GM23338 (cell line): ENCODE measurements at regions not wholly inside any gene's neighbourhood (a gene's known extent, or its start where the extent isn't known, plus 50 kb on each side); places are given as distances from the start of the nearest gene placed in this dataset.

ENCODE experiments used
- ATAC-seq: fragments of 200-7000 bp; cut with Tn5 transposase; 3 replicates; pipeline ENCODE4 v1.9.1; 2020
- DNase-seq: peaks from one replicate; pipeline ENCODE4 v3.0.0-alpha.2; 2015; ENCODE audit warnings: low spot score
- H2AFZ ChIP-seq: fragments of 200-600 bp; sonication (generic); 2 replicates; pipeline ENCODE4 v1.8.0; 2016; ENCODE audit warnings: antibody characterized with exemption, mild to moderate bottlenecking, moderate library complexity
- H3F3A ChIP-seq: fragments of 200-600 bp; sonication (generic); replicated peaks from 2 replicates; pipeline ENCODE4 v1.8.0; 2017; ENCODE audit warnings: antibody characterized with exemption, mixed run types, low read depth
- H3K27ac ChIP-seq: fragments of 200-600 bp; sonication (generic); 2 replicates; pipeline ENCODE4 v1.6.1; 2016; ENCODE audit warnings: low read depth
- H3K27me3 ChIP-seq: fragments of 200-600 bp; sonication (generic); 2 replicates; pipeline ENCODE4 v1.8.0; 2016; ENCODE audit warnings: mild to moderate bottlenecking, mixed run types, moderate library complexity; ENCODE audit not compliant: insufficient read depth
- H3K36me3 ChIP-seq: fragments of 200-600 bp; sonication (generic); 2 replicates; pipeline ENCODE4 v1.8.0; 2016; ENCODE audit warnings: mild to moderate bottlenecking; ENCODE audit not compliant: insufficient read depth
- H3K4me1 ChIP-seq: fragments of 200-600 bp; sonication (generic); 2 replicates; pipeline ENCODE4 v1.8.0; 2016; ENCODE audit warnings: mild to moderate bottlenecking, moderate library complexity; ENCODE audit not compliant: insufficient read depth
- H3K4me2 ChIP-seq: fragments of 200-600 bp; sonication (generic); 2 replicates; pipeline ENCODE4 v1.7.1; 2017; ENCODE audit warnings: mixed run types
- H3K4me3 ChIP-seq: fragments of 200-600 bp; sonication (generic); 2 replicates; pipeline ENCODE4 v1.6.1; 2016; ENCODE audit warnings: mixed run types
- H3K79me2 ChIP-seq: fragments of 200-600 bp; sonication (generic); replicated peaks from 2 replicates; pipeline ENCODE4 v1.8.0; 2017; ENCODE audit warnings: mild to moderate bottlenecking; ENCODE audit not compliant: insufficient read depth
- H3K9me2 ChIP-seq: fragments of 200-600 bp; sonication (generic); 2 replicates; pipeline ENCODE4 v1.8.0; 2017; ENCODE audit not compliant: insufficient read depth
- H4K20me1 ChIP-seq: fragments of 200-600 bp; sonication (generic); replicated peaks from 2 replicates; pipeline ENCODE4 v1.8.0; 2017; ENCODE audit warnings: mild to moderate bottlenecking; ENCODE audit not compliant: insufficient read depth
- H3K27ac Mint-ChIP-seq: 2 replicates; pipeline ENCODE4 v1.8.0; 2020; ENCODE audit warnings: inconsistent platforms, mild to moderate bottlenecking, moderate library complexity, mixed read lengths
- H3K27me3 Mint-ChIP-seq: 3 replicates; pipeline ENCODE4 v1.8.0; 2022; ENCODE audit warnings: low read depth, mild to moderate bottlenecking, moderate library complexity, mixed read lengths, inconsistent platforms; ENCODE audit not compliant: insufficient read depth, poor library complexity
- H3K36me3 Mint-ChIP-seq: 3 replicates; pipeline ENCODE4 v1.8.0; 2021; ENCODE audit warnings: low read depth, mild to moderate bottlenecking, inconsistent platforms, moderate library complexity, mixed read lengths
- H3K4me1 Mint-ChIP-seq: 3 replicates; pipeline ENCODE4 v1.8.0; 2020; ENCODE audit warnings: mild to moderate bottlenecking, inconsistent platforms, mixed read lengths
- H3K4me3 Mint-ChIP-seq: 3 replicates; pipeline ENCODE4 v1.8.0; 2021; ENCODE audit warnings: moderate library complexity, mild to moderate bottlenecking, inconsistent platforms, mixed read lengths
- H3K9me3 Mint-ChIP-seq: 3 replicates; pipeline ENCODE4 v1.8.0; 2020; ENCODE audit warnings: moderate library complexity, mild to moderate bottlenecking, inconsistent platforms, mixed read lengths
- CREB1 ChIP-seq: fragments of 250-450 bp; sonication (Bioruptor Pico); IDR thresholded peaks from 2 replicates; pipeline ENCODE4 v1.5.0; 2020; ENCODE audit warnings: low read depth, mild to moderate bottlenecking, moderate library complexity
- STAT1 ChIP-seq: IDR thresholded peaks from one replicate; pipeline ENCODE4 v1.6.1; 2016; ENCODE audit warnings: antibody characterized with exemption; ENCODE audit not compliant: unreplicated experiment
- TF ChIP-seq, protein P1 (sequence below): fragments of 250-450 bp; sonication (Bioruptor Pico); IDR thresholded peaks from 2 replicates; pipeline ENCODE4 v1.5.0; 2020; ENCODE audit warnings: mild to moderate bottlenecking, moderate library complexity
- TF ChIP-seq, protein P2 (sequence below), 2 experiments: fragments of 200-600 bp in 1 of 2; sonication (generic) in 1 of 2; conservative IDR thresholded peaks; 2 replicates each; pipeline versions ENCODE4 v1.5.1 to v1.6.1; 2016 to 2017; ENCODE audit warnings: antibody characterized with exemption in 2 of 2, low read depth in 2 of 2, mild to moderate bottlenecking in 2 of 2, moderate library complexity in 1 of 2

DNA sequence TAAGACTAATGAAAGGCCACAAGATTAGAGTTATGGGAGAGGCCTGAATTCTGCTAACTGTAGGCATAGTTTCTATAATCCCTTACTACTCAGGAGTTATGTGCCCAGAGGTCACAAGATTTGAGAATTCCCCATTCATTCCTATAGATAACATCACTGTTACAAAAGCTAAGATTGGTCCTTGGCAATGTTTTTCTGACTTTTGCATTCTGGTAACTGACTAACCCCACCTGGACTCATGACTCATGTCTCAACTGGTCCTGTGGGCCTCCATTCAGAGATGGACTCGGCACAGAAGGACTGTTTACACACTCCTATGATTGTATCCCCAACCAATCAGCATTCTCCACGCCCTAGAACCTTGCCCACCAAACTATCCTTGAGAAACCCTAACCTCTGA is 249.0 kb upstream of the ZP4 start:
- Mint-ChIP-seq H3K9me3 (no peaks in the 10 kb centered on the region), H3K4me3 (no peak overlapping the region), H3K4me1 (no peaks in the 10 kb centered on the region), H3K27ac (no peak overlapping the region), H3K36me3 (no peaks in the 10 kb centered on the region), H3K27me3 (no peaks in the 10 kb centered on the region)
- H3K27me3 ChIP-seq: no peaks in the 10 kb centered on the region
- peaks cover 12% of the 10 kb centered on the region; the same call in 1 of the 2 replicates for H3K9me2 ChIP-seq
- no peaks in the 10 kb centered on the region for H4K20me1 ChIP-seq
- no peaks in the 10 kb centered on the region for H3F3A ChIP-seq
- H3K27ac ChIP-seq: no peak overlapping the region
- TF ChIP-seq CREB1 (no peak), STAT1 (no peak)
- TF ChIP-seq, protein P1, sequence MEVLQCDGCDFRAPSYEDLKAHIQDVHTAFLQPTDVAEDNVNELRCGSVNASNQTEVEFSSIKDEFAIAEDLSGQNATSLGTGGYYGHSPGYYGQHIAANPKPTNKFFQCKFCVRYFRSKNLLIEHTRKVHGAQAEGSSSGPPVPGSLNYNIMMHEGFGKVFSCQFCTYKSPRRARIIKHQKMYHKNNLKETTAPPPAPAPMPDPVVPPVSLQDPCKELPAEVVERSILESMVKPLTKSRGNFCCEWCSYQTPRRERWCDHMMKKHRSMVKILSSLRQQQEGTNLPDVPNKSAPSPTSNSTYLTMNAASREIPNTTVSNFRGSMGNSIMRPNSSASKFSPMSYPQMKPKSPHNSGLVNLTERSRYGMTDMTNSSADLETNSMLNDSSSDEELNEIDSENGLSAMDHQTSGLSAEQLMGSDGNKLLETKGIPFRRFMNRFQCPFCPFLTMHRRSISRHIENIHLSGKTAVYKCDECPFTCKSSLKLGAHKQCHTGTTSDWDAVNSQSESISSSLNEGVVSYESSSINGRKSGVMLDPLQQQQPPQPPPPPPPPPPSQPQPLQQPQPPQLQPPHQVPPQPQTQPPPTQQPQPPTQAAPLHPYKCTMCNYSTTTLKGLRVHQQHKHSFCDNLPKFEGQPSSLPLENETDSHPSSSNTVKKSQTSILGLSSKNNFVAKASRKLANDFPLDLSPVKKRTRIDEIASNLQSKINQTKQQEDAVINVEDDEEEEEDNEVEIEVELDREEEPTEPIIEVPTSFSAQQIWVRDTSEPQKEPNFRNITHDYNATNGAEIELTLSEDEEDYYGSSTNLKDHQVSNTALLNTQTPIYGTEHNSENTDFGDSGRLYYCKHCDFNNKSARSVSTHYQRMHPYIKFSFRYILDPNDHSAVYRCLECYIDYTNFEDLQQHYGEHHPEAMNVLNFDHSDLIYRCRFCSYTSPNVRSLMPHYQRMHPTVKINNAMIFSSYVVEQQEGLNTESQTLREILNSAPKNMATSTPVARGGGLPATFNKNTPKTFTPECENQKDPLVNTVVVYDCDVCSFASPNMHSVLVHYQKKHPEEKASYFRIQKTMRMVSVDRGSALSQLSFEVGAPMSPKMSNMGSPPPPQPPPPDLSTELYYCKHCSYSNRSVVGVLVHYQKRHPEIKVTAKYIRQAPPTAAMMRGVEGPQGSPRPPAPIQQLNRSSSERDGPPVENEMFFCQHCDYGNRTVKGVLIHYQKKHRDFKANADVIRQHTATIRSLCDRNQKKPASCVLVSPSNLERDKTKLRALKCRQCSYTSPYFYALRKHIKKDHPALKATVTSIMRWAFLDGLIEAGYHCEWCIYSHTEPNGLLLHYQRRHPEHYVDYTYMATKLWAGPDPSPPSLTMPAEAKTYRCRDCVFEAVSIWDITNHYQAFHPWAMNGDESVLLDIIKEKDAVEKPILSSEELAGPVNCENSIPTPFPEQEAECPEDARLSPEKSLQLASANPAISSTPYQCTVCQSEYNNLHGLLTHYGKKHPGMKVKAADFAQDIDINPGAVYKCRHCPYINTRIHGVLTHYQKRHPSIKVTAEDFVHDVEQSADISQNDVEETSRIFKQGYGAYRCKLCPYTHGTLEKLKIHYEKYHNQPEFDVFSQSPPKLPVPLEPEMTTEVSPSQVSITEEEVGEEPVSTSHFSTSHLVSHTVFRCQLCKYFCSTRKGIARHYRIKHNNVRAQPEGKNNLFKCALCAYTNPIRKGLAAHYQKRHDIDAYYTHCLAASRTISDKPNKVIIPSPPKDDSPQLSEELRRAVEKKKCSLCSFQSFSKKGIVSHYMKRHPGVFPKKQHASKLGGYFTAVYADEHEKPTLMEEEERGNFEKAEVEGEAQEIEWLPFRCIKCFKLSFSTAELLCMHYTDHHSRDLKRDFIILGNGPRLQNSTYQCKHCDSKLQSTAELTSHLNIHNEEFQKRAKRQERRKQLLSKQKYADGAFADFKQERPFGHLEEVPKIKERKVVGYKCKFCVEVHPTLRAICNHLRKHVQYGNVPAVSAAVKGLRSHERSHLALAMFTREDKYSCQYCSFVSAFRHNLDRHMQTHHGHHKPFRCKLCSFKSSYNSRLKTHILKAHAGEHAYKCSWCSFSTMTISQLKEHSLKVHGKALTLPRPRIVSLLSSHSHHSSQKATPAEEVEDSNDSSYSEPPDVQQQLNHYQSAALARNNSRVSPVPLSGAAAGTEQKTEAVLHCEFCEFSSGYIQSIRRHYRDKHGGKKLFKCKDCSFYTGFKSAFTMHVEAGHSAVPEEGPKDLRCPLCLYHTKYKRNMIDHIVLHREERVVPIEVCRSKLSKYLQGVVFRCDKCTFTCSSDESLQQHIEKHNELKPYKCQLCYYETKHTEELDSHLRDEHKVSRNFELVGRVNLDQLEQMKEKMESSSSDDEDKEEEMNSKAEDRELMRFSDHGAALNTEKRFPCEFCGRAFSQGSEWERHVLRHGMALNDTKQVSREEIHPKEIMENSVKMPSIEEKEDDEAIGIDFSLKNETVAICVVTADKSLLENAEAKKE (CRISPR knock-in tag): no peak
- TF ChIP-seq, protein P2, sequence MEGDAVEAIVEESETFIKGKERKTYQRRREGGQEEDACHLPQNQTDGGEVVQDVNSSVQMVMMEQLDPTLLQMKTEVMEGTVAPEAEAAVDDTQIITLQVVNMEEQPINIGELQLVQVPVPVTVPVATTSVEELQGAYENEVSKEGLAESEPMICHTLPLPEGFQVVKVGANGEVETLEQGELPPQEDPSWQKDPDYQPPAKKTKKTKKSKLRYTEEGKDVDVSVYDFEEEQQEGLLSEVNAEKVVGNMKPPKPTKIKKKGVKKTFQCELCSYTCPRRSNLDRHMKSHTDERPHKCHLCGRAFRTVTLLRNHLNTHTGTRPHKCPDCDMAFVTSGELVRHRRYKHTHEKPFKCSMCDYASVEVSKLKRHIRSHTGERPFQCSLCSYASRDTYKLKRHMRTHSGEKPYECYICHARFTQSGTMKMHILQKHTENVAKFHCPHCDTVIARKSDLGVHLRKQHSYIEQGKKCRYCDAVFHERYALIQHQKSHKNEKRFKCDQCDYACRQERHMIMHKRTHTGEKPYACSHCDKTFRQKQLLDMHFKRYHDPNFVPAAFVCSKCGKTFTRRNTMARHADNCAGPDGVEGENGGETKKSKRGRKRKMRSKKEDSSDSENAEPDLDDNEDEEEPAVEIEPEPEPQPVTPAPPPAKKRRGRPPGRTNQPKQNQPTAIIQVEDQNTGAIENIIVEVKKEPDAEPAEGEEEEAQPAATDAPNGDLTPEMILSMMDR (conservative IDR thresholded peaks at IDR 0.05; ENCODE audit: low read depth in 2 of 2): no peak
- H3K4me3 ChIP-seq: no peak overlapping the region
- DNase-seq (no peak), ATAC-seq (no peak)
- no peak overlapping the region for H2AFZ ChIP-seq
- no peak overlapping the region for H3K4me2 ChIP-seq
- H3K36me3 ChIP-seq: no peaks in the 10 kb centered on the region
- H3K4me1 ChIP-seq: no peaks in the 10 kb centered on the region
- H3K79me2 ChIP-seq: no peaks in the 10 kb centered on the region
